Hypothalamus (tissue), 51 donors: ENCODE measurements at regions not wholly inside any gene's neighbourhood (a gene's known extent, or its start where the extent isn't known, plus 50 kb on each side); places are given as distances from the start of the nearest gene placed in this dataset.

ENCODE experiments used
- DNase-seq, 51 donors: peaks; one replicate each; lab custom pipeline; 2025; lab: John Stamatoyannopoulos, UW

DNA sequence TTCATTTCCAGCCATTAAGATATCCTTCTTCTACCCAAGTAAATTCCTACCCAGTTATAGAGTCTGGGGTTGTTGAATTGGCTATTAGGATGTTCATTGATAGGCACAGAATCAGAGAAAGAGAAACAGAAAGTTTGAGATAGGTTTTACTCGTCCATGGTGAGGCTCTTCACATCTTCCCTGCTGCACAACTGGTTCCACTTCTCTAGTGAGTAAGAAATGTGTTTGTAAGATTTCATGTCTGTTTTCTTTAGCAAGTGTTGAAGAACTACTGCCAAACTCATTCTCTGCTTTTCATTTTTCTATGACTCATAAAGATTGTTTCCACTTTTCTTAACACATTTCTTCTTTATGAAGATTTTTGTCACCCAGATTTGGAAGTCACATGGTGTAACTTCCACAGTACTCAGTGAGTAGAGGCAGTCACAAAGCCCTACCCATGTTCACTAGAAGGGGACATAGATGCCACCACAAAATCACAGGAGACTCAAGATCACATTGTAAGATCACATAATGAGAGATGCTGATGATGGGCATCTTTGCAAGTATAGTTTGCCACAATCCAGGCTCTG lies 152.3 kb downstream of the SNX7 start:
- no peak for DNase-seq

DNA sequence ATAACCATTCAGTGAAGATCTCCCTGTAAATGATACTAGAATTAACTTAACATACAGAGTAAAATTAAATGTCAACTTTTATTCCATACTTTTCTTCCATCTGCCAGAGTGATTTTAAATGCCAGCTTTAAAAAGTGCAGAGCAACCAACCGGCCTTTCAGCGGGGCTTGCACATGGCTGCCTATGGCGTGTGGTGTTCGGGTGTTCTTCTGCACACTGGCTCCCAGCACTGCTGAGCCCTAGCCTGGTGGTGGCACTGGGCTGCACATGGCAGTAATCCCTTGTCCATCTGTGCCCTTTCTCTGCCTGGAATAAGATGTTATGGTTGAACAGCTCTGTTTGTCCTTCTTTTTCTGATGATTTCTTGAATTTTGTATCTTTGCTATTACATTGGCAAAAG lies 156.3 kb downstream of the SNX7 start:
- peak in 1 of 51 donors; percentile 1 for DNase-seq

GRCh38 chr1:98821379-98821778 lies 159.9 kb downstream of the SNX7 start:
- no peak for DNase-seq

- no peak for DNase-seq
Observed at GRCh38 chr1:98824736-98825135, 163.2 kb downstream of the SNX7 start.

DNA sequence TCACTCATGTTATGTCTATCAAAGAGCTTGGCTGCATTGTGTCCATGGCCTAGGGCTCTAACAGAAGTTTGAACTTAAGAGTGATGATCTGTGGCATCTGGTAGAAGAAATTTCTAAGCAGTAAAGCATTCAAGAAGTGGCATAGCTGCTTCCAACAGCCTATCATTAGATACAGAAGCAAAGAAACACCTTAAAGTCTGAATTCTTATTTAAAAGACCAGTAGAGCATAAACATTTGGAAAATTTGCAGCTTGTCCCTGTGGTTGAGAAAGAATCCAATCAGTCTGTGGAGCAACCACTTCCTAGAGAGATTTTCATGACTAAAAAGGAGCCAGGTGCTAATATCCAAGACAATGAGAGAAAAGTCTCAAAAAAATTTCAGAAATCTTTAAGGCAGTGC lies 165.5 kb downstream of the SNX7 start:
- no peak for DNase-seq

DNA sequence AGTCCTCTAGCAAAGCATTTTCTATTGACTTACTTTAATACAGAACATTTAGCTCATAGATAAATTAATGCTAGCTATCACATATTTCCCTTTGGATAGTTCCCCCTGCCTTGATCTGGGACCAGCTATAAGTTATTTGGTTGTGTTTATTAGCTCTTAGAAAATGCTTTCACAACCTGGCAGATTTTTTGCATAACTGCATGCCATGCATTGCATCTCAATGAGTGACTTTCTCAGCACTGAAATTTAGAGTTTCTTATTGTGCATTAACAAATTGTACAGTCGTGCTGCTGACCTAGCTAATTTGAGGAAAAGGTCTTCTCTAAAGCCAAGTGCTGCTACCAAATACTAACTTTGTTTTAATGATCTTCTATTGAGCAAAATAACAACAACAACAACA lies 164.8 kb downstream of the PLPPR5 start:
- DNase-seq: no peak
